Activated CD4-positive, CD25-positive, alpha-beta regulatory T cell treated with anti-CD3 and anti-CD28 coated beads, Interleukin-2, amount 50 U/mL, for 16 hours (primary cell): ENCODE measurements at regions not wholly inside any gene's neighbourhood (a gene's known extent, or its start where the extent isn't known, plus 50 kb on each side); places are given as distances from the start of the nearest gene placed in this dataset.
"Not testable (repeated sequence)": the region's sequence is repeated elsewhere in the genome, so short reads cannot be mapped to it uniquely, and the experiment has no call there.

ENCODE experiments used
- DNase-seq: peaks from one replicate; pipeline ENCODE4 v3.0.0-alpha.2; 2020; ENCODE audit warnings: low read depth, low spot score

GRCh38 chr6:113693851-113694250 is 163.3 kb upstream of the MARCKS start:
- DNase-seq, result no peak

- no peak for DNase-seq
These were observed 162.7 kb upstream of the MARCKS start for GRCh38 chr6:113694278-113695077.

GRCh38 chr6:113695516-113695915 is 161.6 kb upstream of the MARCKS start:
- no peak for DNase-seq

GRCh38 chr6:113696960-113697359 is 160.2 kb upstream of the MARCKS start:
- no peak for DNase-seq

- DNase-seq, result no peak
These were observed 159.3 kb upstream of the MARCKS start for GRCh38 chr6:113697632-113698410.

GRCh38 chr6:113699239-113699638 is 157.9 kb upstream of the MARCKS start:
- no peak for DNase-seq

GRCh38 chr6:113701552-113702254 is 155.4 kb upstream of the MARCKS start:
- DNase-seq, result no peak

GRCh38 chr6:113707194-113707593 is 150.0 kb upstream of the MARCKS start:
- DNase-seq, result no peak

GRCh38 chr6:113709936-113710509 is 147.1 kb upstream of the MARCKS start:
- no peak for DNase-seq

GRCh38 chr6:113713665-113714064 is 143.5 kb upstream of the MARCKS start:
- no peak for DNase-seq

- no peak for DNase-seq
These were observed 138.6 kb upstream of the MARCKS start for GRCh38 chr6:113718588-113718987.

- DNase-seq, result no peak
These were observed 138.1 kb upstream of the MARCKS start for GRCh38 chr6:113719064-113719463.

- DNase-seq, result no peak
These were observed 137.6 kb upstream of the MARCKS start for GRCh38 chr6:113719545-113719944.

GRCh38 chr6:113723182-113723581 is 134.0 kb upstream of the MARCKS start:
- DNase-seq, result no peak

GRCh38 chr6:113724927-113725326 is 132.2 kb upstream of the MARCKS start:
- not testable (repeated sequence) for DNase-seq

- no peak for DNase-seq
These were observed 125.6 kb upstream of the MARCKS start for GRCh38 chr6:113731541-113731940.

GRCh38 chr6:113732384-113732966 is 124.7 kb upstream of the MARCKS start:
- no peak for DNase-seq

- DNase-seq, result no peak
These were observed 123.8 kb upstream of the MARCKS start for GRCh38 chr6:113733381-113733780.

GRCh38 chr6:113734982-113735381 is 122.2 kb upstream of the MARCKS start:
- no peak for DNase-seq

- no peak for DNase-seq
These were observed 121.7 kb upstream of the MARCKS start for GRCh38 chr6:113735491-113735890.

GRCh38 chr6:113736978-113737377 is 120.2 kb upstream of the MARCKS start:
- DNase-seq, result no peak
